ENCODE measurements at regions not wholly inside any gene's neighbourhood (a gene's known extent, or its start where the extent isn't known, plus 50 kb on each side); places are given as distances from the start of the nearest gene placed in this dataset.

GRCh38 chr11:79503028-79503427 is 62.2 kb upstream of the TENM4 start:
- no peak overlapping the region for H3K9ac ChIP-seq (ENCODE audit: control insufficient read depth, insufficient read depth, low read length)

More at GRCh38 chr11:79503028-79503427, 62.2 kb upstream of the TENM4 start:
- BruUV-seq (replicated peaks) = no TSS peak
- ChIA-PET SMC1A (ENCODE audit: uncharacterized antibody, unreplicated experiment) (interaction anchor here (1.3 kb wide), 1 partner anchor 9 kb away, joined by 3 read pairs; no protein-coding TSS in a partner anchor), POLR2A (no interaction called here), CTCF (interaction anchor here (1.5 kb wide), 1 partner anchor 10 kb away, joined by 9 read pairs; no protein-coding TSS in a partner anchor), RAD21 (ENCODE audit: unreplicated experiment) (interaction anchor here (1.1 kb wide), 1 partner anchor 101 kb away, joined by 3 read pairs; no protein-coding TSS in a partner anchor)
- no peak overlapping the region for H3K4me3 ChIP-seq
- intact Hi-C loops (cut with micrococcal nuclease; ENCODE audit: unreplicated experiment) (no loop called here), in situ Hi-C loops (cut with MboI) (no loop called here)
- H4K20me1 ChIP-seq (ENCODE audit: control insufficient read depth, insufficient read depth) = no peaks in the 10 kb centered on the region
- H3K27me3 ChIP-seq (replicated peaks in 1 of 2; ENCODE audit: control insufficient read depth in 2 of 2, insufficient read depth in 2 of 2, low read length in 1 of 2) = no peaks in the 10 kb centered on the region; a peak in 2 of 4 replicates
- H3K4me2 ChIP-seq (ENCODE audit: control insufficient read depth, insufficient read depth) = no peak overlapping the region
- H3K4me1 ChIP-seq (ENCODE audit: control insufficient read depth, insufficient read depth, low read length) = no peaks in the 10 kb centered on the region
- DNase-seq (ENCODE audit: low read depth, low spot score) = no peak
- TF ChIP-seq POLR2AphosphoS2 (IDR thresholded peaks at IDR 0.05; ENCODE audit: low read depth, low read length) = no peak
- no peak for TF ChIP-seq MTA2 (IDR thresholded peaks at IDR 0.05; ENCODE audit: low read depth)
- TF ChIP-seq ZBTB33 (IDR thresholded peaks at IDR 0.05) = no peak
- TF ChIP-seq IKZF1 (conservative IDR thresholded peaks at IDR 0.05) = no peak
- TF ChIP-seq YBX1 (IDR thresholded peaks at IDR 0.05) = no peak
- TF ChIP-seq ETV6 (conservative IDR thresholded peaks at IDR 0.05 in 1 of 2, IDR thresholded peaks at IDR 0.05 in 1 of 2; ENCODE audit: borderline replicate concordance in 1 of 2, low read depth in 1 of 2) = no peak
- no peak for TF ChIP-seq LARP7 (IDR thresholded peaks at IDR 0.05)
- TF ChIP-seq KAT2A (conservative IDR thresholded peaks at IDR 0.05; ENCODE audit: control insufficient read depth, low read depth, low read length) = no peak
- no peak for TF ChIP-seq HDGF (IDR thresholded peaks at IDR 0.05)
- TF ChIP-seq SUZ12 (IDR thresholded peaks at IDR 0.05; ENCODE audit: unreplicated experiment) = no peak
- TF ChIP-seq, protein P1, sequence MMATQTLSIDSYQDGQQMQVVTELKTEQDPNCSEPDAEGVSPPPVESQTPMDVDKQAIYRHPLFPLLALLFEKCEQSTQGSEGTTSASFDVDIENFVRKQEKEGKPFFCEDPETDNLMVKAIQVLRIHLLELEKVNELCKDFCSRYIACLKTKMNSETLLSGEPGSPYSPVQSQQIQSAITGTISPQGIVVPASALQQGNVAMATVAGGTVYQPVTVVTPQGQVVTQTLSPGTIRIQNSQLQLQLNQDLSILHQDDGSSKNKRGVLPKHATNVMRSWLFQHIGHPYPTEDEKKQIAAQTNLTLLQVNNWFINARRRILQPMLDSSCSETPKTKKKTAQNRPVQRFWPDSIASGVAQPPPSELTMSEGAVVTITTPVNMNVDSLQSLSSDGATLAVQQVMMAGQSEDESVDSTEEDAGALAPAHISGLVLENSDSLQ (IDR thresholded peaks at IDR 0.05) = no peak
- no peak for TF ChIP-seq CUX1 (IDR thresholded peaks at IDR 0.05; ENCODE audit: insufficient replicate concordance, low read depth, low read length)
- no peak for TF ChIP-seq IKZF2 (IDR thresholded peaks at IDR 0.05)
- no peak for TF ChIP-seq PAX8 (IDR thresholded peaks at IDR 0.05)
- TF ChIP-seq ZZZ3 (IDR thresholded peaks at IDR 0.05; ENCODE audit: control insufficient read depth, insufficient read length, low read depth) = no peak
- TF ChIP-seq GABPA (IDR thresholded peaks at IDR 0.05; ENCODE audit: low read depth) = no peak
- TF ChIP-seq, protein P2, sequence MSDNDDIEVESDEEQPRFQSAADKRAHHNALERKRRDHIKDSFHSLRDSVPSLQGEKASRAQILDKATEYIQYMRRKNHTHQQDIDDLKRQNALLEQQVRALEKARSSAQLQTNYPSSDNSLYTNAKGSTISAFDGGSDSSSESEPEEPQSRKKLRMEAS (IDR thresholded peaks at IDR 0.05; ENCODE audit: low read depth, low read length) = no peak
- H3K79me2 ChIP-seq (ENCODE audit: control insufficient read depth, insufficient read depth, low read length) = no peaks in the 10 kb centered on the region
- ATAC-seq = no peak
- no peak overlapping the region for H3K27ac ChIP-seq (ENCODE audit: control insufficient read depth, insufficient read depth)
- no peak for FAIRE-seq
- WGBS (ENCODE audit: insufficient coverage, insufficient replicate concordance, low lambda C conversion rate, missing lambda C conversion rate) = 24% methylated on average over 6 of the region's 6 CpGs
- no peak overlapping the region for H2AFZ ChIP-seq (ENCODE audit: control insufficient read depth, low read depth, low read length)
- no peaks in the 10 kb centered on the region for H3K36me3 ChIP-seq (ENCODE audit: control insufficient read depth in 2 of 2, insufficient read depth in 2 of 2, low read length in 1 of 2)
- H3K9me3 ChIP-seq (replicated peaks; ENCODE audit: control insufficient read depth, insufficient read depth, low read length) = no peaks in the 10 kb centered on the region
